ENCODE measurements at regions not wholly inside any gene's neighbourhood (a gene's known extent, or its start where the extent isn't known, plus 50 kb on each side); places are given as distances from the start of the nearest gene placed in this dataset.
"Not testable (repeated sequence)": the region's sequence is repeated elsewhere in the genome, so short reads cannot be mapped to it uniquely, and the experiment has no call there.

DNA sequence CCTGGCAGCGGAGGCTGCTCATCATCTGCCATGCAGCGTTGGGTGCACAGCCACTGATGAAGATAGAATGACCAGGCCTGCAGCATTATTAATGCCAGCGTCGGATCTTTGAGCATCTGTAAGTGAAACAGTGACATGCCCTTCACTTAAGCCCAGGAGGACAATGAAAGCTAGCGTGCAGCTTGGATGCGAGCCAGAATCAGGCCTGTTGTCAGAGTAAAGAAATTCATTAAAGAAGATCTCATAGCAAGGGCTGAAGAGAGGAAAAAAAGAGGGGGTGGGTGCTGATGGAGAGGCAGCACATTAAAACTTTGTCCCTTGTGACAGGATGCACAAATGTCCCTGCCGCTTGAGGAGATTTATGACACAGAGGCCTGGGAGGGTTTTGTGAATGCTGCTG, 186.1 kb upstream of the MAST4 start:
- in situ Hi-C loops (cut with HindIII; ENCODE audit: low sequenced_read_pairs): no loop called here

DNA sequence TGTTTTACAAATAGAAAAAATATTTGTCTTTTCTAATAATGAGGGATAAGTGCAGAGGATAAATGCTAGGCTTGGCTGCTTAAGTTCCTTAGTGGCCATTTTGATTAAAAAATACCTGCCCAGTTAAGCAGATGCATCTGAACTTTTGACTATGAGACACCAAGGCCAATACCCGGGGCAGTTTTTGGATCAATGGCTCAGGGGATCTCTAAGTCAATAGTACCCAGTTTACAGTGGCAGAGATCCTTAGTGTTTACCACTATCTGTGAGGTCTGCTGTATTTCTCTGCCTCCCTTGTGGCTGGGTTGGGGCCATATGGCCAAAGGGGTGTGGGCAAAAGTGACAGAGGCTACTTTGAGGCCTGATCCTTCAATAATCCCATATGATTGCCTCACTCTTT, 184.5 kb upstream of the MAST4 start:
- in situ Hi-C loops (cut with HindIII; ENCODE audit: low sequenced_read_pairs): no loop called here

DNA sequence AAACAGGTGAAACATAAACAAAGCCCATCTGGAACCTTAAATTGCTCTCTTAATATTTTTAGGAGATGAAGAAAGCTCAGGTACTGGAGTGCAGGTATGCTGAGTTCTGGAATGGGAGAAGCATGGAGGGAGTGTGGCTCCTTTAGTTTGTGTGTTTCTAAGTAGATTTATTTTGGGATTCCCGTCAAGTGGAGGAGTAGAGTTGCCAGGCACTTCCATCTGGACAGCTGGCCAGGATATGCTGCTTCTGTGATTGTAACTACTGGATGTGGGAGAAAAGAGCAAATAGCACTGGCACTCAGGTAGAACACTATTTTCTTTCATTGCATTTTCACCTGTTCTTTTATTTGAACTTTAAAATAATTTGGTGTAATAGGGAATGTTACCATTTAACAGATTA, 182.3 kb upstream of the MAST4 start:
- in situ Hi-C loops (cut with HindIII; ENCODE audit: low sequenced_read_pairs): no loop called here

DNA sequence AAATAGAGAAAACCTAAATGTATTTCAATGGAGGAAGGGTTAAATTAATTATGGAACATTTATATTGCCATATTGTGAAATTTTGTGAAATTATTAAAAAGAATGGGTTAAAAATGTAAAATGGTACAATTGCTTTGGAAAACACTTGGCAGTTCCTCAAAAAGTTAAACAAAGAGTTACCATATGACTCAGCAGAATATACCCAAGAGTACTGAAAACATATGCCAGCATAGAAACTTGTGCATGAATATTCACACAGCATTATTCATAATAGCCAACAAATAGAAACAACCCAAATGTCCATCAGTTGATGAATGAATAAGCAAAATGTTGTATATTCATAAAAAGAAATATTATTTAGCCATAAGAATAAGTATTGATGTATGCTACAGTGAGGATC, 181.0 kb upstream of the MAST4 start:
- in situ Hi-C loops (cut with HindIII; ENCODE audit: low sequenced_read_pairs): no loop called here

DNA sequence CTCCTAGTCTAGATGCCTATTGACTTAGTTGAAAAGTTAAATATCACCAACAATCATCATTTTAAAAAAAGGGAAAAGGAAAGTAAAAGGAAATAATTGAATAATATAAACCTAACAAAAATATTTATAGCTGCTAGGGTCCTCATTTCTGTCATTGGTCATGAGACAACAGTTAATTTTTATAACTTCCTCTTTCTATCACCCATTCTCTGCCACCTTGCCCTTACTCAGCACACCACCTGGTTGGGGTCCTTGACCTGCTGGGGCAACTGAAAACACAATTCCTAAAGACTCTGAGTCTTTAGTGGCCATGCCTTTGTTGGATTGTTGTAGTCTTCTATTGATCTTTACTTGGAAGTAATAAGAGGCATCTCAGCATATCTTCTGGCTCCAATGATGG, 179.5 kb upstream of the MAST4 start:
- in situ Hi-C loops (cut with HindIII; ENCODE audit: low sequenced_read_pairs): no loop called here

DNA sequence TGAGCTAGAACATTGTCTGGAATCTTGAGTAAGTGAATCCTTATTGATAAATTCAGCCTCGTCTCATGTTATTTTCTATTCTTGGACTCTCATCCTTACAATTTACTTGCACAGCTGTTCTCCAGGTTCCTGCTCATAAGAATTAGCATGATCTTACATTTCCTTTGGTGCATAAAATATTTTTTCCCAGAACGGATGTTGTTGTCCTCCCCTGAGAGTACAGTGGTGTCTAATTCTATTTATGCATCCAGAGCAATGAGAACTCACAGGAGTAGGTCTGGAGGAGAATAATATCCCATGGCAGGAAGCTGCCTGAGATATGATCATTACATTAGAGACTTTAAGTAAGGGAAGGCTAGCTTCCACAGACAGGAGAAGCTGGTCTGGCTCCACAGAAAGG, 178.4 kb upstream of the MAST4 start:
- in situ Hi-C loops (cut with HindIII; ENCODE audit: low sequenced_read_pairs): no loop called here

DNA sequence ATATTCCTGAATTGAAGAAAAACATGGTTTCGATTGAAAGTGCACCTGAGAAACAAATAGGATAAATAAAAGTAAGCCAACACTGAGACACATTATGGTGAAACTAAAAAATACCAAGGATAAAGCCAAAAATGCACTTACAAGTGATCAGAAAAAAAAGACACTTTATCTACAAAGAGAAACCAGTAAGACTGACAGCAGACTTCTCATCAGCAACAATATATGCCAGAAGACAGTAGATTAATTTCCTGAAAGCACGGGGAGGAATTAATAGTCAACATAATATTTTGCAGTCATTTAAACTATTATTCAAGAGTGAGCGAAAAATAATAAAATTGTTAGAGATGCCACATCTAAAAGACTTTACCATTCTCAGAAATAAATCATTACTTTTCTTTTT, 172.7 kb upstream of the MAST4 start:
- in situ Hi-C loops (cut with HindIII; ENCODE audit: low sequenced_read_pairs): no loop called here

DNA sequence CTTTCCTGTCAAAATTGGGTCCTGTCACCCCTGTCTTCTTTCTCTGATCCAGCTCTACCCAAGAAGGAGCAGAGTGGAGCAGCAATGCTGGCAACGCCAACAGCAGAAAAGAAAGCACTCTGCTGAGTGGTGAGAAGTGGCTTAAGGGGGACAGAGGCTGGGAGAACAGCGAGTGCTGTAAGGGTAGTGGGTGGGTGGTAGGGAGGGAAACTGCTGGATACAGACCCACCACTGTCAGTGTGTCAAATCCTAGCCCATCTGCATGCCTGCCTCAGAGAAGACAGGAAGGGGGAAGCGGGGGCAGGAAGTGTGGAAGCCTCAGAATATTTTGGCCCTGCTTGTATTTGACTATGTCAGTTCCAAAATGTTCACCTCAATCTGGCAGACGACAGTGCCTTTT, 170.4 kb upstream of the MAST4 start:
- in situ Hi-C loops (cut with HindIII; ENCODE audit: low sequenced_read_pairs): no loop called here

DNA sequence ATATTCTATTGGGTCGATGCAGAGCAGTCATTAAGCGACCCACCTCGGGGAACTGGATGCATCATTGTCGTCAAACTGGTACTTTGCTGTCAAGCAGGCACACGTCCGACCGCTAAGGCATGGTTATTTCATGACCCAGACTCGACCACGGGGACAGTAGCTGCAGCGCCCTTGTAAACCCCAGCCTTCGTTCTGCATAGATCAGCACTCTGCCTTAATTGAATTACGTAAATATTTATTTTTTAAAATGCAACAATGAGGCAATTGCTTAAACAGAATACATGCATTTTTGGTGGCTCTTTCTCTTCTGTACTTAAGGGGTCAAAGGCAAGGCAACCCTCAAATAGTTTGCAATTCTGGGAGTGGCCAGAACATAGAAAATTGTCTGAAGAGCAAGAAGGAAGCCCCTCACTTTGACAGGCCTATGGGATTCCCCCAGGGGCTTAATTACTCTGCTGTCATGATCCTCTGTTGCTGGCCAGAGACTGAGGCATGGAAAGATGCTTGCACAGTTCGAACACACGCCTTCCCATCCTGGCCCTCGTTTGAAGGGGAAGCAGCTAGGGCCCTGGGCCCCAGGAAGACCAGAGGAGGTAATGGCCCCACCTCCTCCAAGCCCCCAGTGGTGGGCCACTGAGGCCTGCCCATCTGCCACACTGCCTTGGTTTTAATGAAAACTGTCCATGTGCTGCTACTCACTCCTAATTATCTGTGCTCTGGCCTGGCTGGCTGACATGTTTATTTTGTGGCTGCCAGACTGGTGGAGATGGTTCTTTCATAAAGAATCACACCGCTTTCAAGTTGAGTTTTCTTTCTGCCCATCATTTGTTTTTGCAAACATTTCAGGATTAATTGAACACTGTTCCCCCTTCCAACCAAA, 169.7 kb upstream of the MAST4 start:
- in situ Hi-C loops (cut with HindIII; ENCODE audit: low sequenced_read_pairs): no loop called here

DNA sequence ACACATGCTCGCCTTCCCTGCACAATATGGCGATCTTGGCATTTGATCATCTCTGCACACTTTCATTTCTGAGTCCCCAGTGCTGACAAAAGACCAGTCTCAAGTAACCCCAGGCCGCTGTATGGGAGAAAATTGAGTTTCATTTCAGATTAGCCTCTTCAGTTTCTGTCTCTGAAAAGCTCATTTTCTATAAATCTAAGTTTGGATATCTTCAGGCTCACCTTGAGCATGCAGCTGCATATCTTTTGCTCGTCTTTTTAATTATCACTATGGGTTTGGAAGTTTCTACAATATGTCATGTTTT, 169.1 kb upstream of the MAST4 start:
- in situ Hi-C loops (cut with HindIII; ENCODE audit: low sequenced_read_pairs): no loop called here

DNA sequence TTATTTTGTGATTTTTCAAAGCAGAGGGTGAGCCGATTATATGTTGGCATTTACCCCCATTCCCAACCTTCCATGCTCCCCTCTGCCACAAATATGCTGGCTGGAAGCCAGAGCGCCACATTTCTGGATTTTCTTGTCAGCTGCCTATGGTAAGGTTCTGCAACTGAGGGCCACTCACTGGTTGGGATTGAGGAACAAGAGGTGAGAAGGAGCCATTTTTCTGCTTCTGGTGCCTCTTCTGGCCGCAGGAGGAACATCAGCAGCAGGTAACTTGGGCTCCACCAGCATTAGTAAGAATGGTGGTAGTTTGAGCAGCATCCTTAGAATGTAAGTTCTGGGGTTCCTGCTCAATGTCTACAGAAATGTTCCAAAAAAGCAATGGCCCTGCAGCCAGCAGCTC, 159.5 kb upstream of the MAST4 start:
- in situ Hi-C loops (cut with HindIII; ENCODE audit: low sequenced_read_pairs): no loop called here

DNA sequence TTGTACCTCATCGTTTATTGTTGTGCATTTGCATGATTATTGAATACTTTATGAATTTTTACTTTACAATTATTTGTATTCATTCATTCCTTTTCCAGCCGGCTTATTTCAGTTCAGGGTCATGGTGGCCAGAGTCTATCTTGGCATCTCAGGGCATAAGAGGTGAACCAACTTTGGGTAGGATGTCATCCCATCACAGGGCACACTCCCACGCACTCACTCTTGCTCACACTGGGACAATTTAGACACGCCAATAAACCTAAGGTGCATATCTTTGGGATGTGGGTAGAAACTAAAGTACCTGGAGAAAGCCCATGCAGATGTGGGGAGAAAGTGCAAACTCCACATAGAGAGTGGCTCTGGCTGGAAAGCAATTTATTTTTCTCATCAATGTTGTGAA, 158.1 kb upstream of the MAST4 start:
- in situ Hi-C loops (cut with HindIII; ENCODE audit: low sequenced_read_pairs): no loop called here

DNA sequence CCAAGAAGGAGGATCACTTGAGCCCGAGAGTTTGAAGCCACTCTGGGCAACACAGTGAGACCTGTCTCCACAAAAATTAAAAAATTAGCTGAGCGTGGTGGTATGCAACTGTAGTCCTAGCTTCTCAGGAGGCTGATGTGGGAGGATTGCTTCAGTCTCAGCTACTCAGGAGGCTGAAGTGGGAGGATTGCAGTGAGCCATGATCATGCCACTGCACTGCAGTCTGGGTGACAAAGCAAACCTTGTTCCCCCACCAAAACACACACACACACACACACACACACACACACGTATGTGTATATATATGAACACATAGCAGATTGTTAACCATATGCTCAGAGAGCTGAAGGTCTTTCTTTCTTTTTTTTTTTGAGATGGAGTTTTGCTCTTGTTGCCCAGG, 157.5 kb upstream of the MAST4 start:
- in situ Hi-C loops (cut with HindIII; ENCODE audit: low sequenced_read_pairs): no loop called here

DNA sequence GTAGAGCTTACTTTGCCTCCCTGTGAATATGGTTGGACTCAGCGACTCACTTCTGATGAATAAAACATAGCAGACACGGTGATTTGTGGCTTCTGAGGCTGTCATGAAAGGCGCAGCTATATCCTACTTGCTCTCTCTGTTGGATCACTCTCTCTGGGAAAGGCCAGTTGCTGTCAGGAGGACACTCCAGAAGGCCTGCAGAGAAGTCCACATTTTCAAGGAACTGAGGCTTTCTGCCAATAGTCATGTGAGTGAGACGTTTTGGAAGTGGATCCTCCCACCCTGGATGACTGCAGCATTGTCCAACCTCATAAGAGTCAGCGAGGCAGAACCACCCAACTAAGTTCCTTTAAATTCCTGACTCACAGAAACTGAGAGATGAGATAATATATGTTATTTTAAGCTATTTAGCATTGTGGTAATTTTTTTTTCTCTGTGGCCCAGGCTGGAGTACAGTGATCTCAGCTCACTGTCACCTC, 156.0 kb upstream of the MAST4 start:
- in situ Hi-C loops (cut with HindIII; ENCODE audit: low sequenced_read_pairs): no loop called here

DNA sequence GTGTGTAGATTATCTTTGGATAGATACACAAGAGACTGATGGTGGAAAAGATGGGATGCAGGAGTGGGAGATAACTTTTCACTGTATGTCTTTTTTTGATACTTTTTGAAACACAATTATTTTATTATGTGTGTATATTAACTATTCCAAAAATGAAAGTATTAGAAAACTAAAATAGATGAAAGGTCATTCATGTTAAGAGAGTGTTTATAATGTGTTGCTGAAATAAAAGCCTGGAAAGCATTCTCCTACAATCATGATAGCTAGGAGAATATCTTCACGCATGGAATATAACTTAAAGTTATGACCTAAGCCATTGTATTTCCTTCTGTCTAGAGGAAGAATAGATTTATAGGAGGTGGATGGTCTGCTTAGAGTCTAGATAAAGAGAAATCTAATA, 154.8 kb upstream of the MAST4 start:
- in situ Hi-C loops (cut with HindIII; ENCODE audit: low sequenced_read_pairs): no loop called here

DNA sequence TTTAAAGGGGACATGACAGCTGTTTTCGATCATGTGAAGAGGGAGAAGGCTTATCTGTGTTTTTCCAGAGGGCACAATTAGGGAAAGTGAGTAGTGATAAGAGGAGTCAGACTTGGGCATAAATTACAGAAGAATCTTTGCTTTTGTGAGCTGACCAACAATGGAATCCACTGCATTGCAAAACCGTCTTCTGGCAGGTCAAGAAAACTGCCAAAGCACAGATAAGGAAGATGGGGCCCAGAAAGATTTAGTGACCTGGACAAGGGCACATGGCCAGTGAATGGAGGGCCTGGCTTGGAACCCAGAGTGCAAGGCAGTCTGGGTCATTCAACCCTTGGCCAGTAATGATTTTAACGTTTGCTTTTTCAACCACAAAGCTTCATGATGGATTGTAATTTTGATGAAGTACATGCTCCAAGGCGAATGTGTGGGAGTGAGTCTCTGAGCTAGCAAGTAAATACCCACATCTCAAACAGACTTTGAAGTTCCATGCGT, 153.2 kb upstream of the MAST4 start:
- in situ Hi-C loops (cut with HindIII; ENCODE audit: low sequenced_read_pairs): no loop called here

DNA sequence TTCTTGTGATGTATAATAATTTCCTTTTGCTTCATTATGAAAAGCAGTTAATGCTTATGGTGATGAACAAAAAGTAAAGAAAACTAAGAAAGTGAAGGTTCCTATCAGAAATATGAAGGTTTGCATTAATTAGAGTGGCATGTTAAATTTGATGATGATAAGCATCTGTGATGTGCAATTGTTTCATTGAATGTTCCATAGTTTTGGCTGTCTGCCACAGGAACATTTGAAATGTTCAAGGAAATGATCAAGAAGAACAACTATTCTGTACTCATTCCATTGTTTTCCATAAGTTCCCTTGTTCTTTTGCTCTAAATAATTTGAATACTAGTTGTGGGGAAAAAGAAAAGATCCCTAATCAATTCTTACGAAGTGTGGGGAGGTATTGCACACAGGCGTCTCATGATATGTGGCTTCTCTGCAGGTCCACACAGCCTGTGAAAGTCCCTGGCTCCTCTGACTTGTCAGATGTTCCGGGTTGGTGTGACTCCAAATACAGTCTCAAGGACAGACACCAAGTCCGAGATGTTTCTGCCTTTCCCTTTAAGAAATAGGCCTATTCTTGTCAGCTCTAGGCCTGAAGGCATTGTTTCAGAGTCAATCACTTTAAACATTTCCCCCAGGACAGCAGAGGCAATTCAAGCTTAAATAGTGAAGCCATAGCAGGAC, 152.6 kb upstream of the MAST4 start:
- in situ Hi-C loops (cut with HindIII; ENCODE audit: low sequenced_read_pairs): no loop called here

DNA sequence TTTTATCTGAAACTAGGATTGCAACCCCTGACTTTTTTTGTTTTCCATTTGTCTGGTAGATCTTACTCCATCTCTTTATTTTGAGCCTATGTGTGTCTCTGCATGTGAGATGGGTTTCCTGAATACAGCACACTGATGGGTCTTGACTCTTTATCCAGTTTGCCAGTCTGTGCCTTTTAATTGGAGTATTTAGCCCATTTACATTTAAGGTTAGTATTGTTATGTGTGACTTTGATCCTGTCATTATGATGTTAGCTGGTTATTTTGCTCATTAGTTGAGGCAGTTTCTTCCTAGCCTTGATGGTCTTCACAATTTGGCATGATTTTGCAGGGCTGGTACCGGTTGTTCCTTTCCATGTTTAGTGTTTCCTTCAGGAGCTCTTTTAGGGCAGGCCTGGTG, 148.1 kb upstream of the MAST4 start:
- in situ Hi-C loops (cut with HindIII; ENCODE audit: low sequenced_read_pairs): not testable (repeated sequence)

DNA sequence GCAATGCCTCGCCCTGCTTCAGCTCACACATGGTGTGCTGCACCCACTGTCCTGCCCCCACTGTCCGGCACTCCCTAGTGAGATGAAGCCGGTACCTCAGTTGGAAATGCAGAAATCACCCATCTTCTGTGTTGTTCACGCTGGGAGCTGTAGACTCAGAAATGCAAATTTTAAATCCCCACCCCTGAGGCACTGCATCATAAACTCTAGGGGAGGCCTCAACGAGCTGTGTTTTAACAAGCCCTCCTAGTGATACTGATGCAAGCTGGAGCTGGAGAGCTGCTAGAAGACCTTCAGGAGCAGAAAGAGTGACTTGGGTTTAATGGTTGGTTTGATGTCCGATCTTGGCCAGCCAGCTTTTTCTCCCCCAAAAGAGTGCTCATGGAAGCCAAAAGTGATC, 146.0 kb upstream of the MAST4 start:
- in situ Hi-C loops (cut with HindIII; ENCODE audit: low sequenced_read_pairs): loop anchor here (5.0 kb wide), 1 partner anchor 37 kb away; no protein-coding TSS in a partner anchor

DNA sequence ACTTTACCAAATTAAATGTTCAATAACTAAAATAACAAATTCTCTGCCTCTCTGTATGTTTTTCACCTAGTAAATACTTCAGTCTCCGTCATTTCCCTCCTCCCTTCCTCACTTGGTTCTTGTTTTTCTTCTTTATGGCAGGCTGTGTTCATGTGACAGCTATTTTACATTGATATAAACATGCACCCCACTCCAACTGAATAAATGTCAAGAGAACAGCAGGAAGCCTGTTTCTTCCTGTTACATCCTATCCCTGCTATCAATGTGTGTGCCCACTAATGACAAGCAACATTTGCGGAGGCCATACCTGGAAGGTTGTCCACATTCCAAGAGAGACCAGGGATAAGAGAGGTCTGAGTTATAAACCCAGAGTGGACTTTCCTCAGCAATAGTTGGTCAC, 145.2 kb upstream of the MAST4 start:
- in situ Hi-C loops (cut with HindIII; ENCODE audit: low sequenced_read_pairs): loop anchor here (5.0 kb wide), 1 partner anchor 36 kb away; no protein-coding TSS in a partner anchor

DNA sequence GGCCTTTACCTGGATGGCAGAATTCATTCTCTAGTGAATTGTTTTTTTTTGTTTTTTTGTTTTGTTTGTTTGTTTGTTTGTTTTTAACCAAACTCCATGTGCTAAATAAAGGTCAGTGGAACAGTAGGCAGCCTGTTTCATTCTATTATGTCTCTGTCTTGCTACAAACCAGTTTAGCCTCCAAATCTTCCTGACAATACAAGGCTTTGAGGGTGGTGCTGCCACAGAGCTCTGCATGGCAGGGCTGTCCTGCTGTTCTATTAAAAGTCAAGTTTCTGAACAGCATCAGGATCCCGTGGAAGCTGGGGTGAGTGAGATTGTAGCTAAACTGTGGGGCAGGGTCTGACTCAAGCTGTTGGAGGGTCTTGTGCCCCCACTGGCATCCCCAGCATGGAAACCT, 144.1 kb upstream of the MAST4 start:
- in situ Hi-C loops (cut with HindIII; ENCODE audit: low sequenced_read_pairs): loop anchor here (5.0 kb wide), 1 partner anchor 35 kb away; no protein-coding TSS in a partner anchor
